Retinal pigment epithelial cell (primary cell): ENCODE measurements at regions not wholly inside any gene's neighbourhood (a gene's known extent, or its start where the extent isn't known, plus 50 kb on each side); places are given as distances from the start of the nearest gene placed in this dataset.

Experiments used
- DNase-seq: peaks from one replicate; pipeline ENCODE4 v3.0.0-alpha.2; 2010; ENCODE audit warnings: low read depth
- H3K4me3 ChIP-seq: 2 replicates; pipeline ENCODE4 v1.5.1; 2011; ENCODE audit warnings: mild to moderate bottlenecking, low read length, control low read depth, moderate library complexity
- CTCF ChIP-seq: conservative IDR thresholded peaks from 2 replicates; pipeline ENCODE4 v1.5.1; 2011; ENCODE audit warnings: low read depth, low read length, control low read depth, inconsistent platforms

- TF ChIP-seq CTCF = no peak
- H3K4me3 ChIP-seq = no peak overlapping the region
- DNase-seq = no peak
Observed at GRCh38 chr4:24150034-24150433, 260.2 kb upstream of the PPARGC1A start.

GRCh38 chr4:24146127-24146526 is 256.3 kb upstream of the PPARGC1A start:
- no peak for TF ChIP-seq CTCF
- H3K4me3 ChIP-seq = no peak overlapping the region
- no peak for DNase-seq

- DNase-seq = no peak
- no peak for TF ChIP-seq CTCF
- H3K4me3 ChIP-seq = no peak overlapping the region
Observed at GRCh38 chr4:24145591-24145990, 255.7 kb upstream of the PPARGC1A start.

- H3K4me3 ChIP-seq = no peak overlapping the region
- DNase-seq = no peak
- TF ChIP-seq CTCF = no peak
Observed at GRCh38 chr4:24144381-24144780, 254.5 kb upstream of the PPARGC1A start.

- DNase-seq = no peak
- no peak overlapping the region for H3K4me3 ChIP-seq
- no peak for TF ChIP-seq CTCF
Observed at GRCh38 chr4:24143741-24144140, 253.9 kb upstream of the PPARGC1A start.

- DNase-seq = no peak
Observed at GRCh38 chr4:24141836-24142235, 252.0 kb upstream of the PPARGC1A start.

GRCh38 chr4:24140892-24141291 is 251.0 kb upstream of the PPARGC1A start:
- DNase-seq = no peak
- no peak overlapping the region for H3K4me3 ChIP-seq
- no peak for TF ChIP-seq CTCF

More at GRCh38 chr4:24141836-24142235, 252.0 kb upstream of the PPARGC1A start:
- no peak overlapping the region for H3K4me3 ChIP-seq
- no peak for TF ChIP-seq CTCF
